LNCaP clone FGC (cell line): ENCODE measurements at regions not wholly inside any gene's neighbourhood (a gene's known extent, or its start where the extent isn't known, plus 50 kb on each side); places are given as distances from the start of the nearest gene placed in this dataset.

ENCODE experiments used
- DNase-seq: peaks from one replicate; pipeline ENCODE4 v3.0.0-alpha.2; 2011; ENCODE audit warnings: low read depth
- H3K4me3 ChIP-seq: 2 replicates; pipeline ENCODE4 v1.5.1; 2011; ENCODE audit warnings: mild to moderate bottlenecking, low read depth, low read length, control low read depth
- TF ChIP-seq, protein P1 (sequence below): IDR thresholded peaks from 2 replicates; pipeline ENCODE4 v1.5.1; 2012; ENCODE audit warnings: mild to moderate bottlenecking; ENCODE audit not compliant: control insufficient read depth, insufficient read depth; ENCODE audit errors: extremely low read depth

DNA sequence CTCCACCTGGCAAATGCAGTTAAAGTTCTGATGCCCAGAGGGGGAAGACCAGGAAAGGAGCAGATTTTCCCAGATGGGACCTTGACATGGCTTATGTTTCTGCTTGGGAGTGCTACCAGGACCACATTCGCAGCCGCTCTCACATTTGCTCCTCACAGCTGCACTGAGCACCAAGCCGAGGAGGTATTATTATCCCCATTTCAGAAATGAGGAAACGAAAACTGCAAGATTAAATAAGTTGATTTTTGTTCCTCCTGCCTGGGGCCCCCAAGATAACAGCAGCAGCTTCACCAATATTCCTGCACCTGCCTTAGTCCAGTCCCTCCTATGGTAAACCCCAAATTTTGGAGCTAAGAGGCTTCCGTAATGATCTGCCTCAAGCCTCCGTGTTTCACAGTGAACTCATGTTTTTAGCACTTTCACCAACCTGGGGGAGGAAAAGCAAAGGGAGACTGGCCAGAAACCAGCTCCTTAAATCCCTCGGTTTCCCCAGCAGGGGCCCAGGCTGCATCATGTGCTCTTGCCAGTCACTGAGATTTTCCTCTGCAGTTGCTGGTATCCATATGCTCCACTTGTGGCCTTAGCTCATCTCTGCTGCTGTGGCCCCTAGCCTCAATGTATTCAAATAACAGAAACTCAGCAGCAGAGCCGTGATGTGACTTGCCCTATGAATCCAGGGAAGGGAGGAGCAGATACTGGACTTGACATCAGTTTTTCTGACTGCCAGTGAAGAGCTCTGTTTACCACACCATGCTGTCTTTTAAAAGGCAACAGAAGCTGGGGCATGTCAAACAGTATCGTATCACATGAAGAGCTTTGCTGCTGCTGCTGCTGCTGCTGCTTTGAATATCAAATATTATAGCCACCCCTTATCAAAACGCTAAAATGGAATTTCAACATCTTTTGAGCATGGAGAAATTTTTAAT, 95.5 kb upstream of the KLHL13 start:
- H3K4me3 ChIP-seq = no peak overlapping the region
- TF ChIP-seq, protein P1, sequence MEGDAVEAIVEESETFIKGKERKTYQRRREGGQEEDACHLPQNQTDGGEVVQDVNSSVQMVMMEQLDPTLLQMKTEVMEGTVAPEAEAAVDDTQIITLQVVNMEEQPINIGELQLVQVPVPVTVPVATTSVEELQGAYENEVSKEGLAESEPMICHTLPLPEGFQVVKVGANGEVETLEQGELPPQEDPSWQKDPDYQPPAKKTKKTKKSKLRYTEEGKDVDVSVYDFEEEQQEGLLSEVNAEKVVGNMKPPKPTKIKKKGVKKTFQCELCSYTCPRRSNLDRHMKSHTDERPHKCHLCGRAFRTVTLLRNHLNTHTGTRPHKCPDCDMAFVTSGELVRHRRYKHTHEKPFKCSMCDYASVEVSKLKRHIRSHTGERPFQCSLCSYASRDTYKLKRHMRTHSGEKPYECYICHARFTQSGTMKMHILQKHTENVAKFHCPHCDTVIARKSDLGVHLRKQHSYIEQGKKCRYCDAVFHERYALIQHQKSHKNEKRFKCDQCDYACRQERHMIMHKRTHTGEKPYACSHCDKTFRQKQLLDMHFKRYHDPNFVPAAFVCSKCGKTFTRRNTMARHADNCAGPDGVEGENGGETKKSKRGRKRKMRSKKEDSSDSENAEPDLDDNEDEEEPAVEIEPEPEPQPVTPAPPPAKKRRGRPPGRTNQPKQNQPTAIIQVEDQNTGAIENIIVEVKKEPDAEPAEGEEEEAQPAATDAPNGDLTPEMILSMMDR = no peak
- DNase-seq = no peak

DNA sequence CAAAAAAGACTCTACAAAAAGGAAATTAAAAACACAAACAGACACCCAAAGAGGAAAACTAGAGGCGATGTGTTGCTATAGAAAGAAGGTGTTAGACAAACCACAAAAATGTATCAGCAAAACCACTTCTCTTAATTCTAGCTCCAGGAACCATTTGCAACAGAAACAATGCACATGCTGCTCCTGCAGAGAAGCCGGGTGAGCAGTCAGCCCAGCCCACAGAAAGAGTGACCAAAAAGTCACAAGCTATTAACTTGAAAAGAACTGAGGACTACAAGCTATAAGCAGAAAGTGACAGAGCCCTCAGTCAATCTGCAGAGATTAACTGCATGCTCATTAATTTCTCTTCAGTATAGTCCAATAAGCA, 96.2 kb upstream of the KLHL13 start:
- no peak overlapping the region for H3K4me3 ChIP-seq
- TF ChIP-seq, protein P1 = no peak
- no peak for DNase-seq

DNA sequence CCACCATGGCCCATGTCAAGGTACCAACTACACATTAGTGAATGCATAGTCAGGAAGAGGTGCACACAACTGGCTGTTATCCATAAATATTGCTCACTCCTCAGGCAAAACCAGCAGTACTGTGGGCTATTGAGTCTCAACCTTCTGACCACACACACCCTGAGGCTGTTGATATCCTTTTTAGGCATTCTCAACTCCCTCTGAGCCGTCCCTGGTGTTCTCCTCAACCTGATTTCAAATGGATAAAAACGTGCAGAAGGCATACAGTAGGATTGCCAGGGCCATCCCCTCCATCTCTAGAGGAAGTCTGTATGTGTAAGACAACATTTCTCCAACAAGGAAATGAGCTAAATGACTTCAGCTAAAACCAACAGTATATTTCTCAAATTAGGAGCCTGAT, 98.7 kb upstream of the KLHL13 start:
- TF ChIP-seq, protein P1 = no peak
- no peak overlapping the region for H3K4me3 ChIP-seq
- DNase-seq = no peak

DNA sequence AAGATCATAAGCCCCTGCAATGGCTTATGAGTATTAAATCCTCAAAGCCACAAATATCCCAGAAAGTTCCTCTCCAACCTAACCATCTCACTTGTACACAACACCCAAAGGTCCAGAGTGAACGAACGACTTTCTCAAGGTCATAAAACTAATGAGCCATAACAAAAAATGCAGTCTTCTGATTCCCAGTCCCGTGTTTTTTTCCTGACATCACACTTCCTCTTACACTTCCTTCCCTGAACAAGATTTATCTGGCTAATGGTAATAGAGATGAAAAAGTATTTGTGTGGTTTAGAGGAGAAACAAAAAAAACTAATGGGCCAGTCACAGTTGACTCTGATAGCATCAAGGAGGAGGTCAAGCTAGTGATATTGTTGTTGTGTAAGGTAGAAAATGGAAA, 99.5 kb upstream of the KLHL13 start:
- TF ChIP-seq, protein P1 = no peak
- no peak overlapping the region for H3K4me3 ChIP-seq
- no peak for DNase-seq

DNA sequence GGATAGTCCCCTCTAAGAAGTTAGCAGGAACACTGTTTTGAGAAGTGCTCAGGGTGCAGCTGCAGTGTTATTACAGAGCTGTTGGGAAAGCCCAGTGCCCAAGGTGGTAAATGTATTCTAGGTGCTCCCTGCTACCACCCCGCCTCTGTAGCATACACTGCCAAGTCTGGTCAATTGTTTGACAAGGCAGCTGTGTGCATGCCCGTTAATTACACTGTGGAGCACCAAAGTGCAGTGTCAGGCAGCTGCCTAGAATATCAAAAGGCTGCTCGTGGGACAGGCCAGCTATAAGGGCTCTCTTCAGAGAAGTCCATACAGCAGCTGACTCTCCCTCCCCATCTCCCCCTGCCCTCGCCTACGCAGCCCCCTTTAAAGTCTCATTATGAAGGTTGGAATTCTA, 99.9 kb upstream of the KLHL13 start:
- TF ChIP-seq, protein P1 = no peak
- no peak overlapping the region for H3K4me3 ChIP-seq
- DNase-seq = no peak

DNA sequence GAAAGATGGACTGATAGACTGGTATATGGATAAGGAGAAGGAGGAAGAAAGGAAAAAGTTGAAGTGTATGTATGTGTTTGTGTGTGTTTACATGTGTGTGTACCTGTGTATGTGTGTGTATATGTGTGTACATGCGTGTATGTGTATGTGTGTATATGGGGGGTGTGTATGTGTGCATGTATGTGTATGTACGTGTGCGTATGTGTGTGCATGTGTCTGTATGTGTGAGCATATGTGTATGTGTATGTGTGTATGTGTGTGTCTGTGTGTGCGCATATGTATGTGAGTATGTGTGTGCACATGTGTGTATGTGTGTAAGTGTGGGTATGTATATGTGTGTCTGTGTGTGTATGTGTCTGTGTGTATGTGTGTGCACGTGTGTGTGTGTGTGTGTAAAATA, 101.5 kb upstream of the KLHL13 start:
- H3K4me3 ChIP-seq = no peak overlapping the region
- DNase-seq = no peak
- TF ChIP-seq, protein P1 = no peak

DNA sequence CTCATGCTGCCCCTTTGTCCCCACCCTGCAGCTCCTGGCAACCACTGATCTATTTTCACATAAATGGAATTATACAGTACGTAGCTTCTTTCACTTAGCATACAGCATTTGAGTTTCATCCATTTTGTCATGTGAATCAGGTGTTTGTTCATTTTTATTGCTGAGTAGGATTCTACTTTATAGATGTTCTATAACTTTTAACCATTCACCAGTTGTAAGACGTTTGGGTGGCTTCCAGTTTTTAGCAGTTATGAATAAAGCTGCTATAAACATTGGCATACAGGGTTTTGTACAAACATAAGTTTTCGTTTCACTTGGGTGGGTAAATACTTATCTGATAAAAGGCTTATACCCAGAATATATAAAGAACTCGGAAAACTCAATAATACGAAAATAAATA, 102.3 kb upstream of the KLHL13 start:
- H3K4me3 ChIP-seq = no peak overlapping the region
- no peak for DNase-seq
- TF ChIP-seq, protein P1 = no peak
